B cell (primary cell): ENCODE measurements at regions not wholly inside any gene's neighbourhood (a gene's known extent, or its start where the extent isn't known, plus 50 kb on each side); places are given as distances from the start of the nearest gene placed in this dataset.

Experiments
- ATAC-seq: fragments of 200-7000 bp; cut with Tn5 transposase; one replicate; pipeline ENCODE4 v1.10.0; 2021; ENCODE audit warnings: low read depth, mild to moderate bottlenecking, moderate number of reproducible peaks, moderate library complexity
- CTCF ChIA-PET: fragments of 350-600 bp; sonication (Branson Sonifier 250); formaldehyde crosslinking; loops from one replicate; lab custom pipeline; 2021; ENCODE audit warnings: antibody characterized with exemption, inconsistent platforms; lab: Charles Lee
- POLR2A ChIA-PET: fragments of 350-600 bp; sonication (Branson Sonifier 250); formaldehyde crosslinking; loops from one replicate; lab custom pipeline; 2021; ENCODE audit warnings: antibody characterized with exemption; lab: Charles Lee
- DNase-seq: peaks from one replicate; pipeline ENCODE4 v3.0.0; 2013
- H2AFZ ChIP-seq: 2 replicates; pipeline ENCODE4 v1.6.1; 2012; ENCODE audit warnings: mild to moderate bottlenecking, low read depth, low read length; ENCODE audit not compliant: insufficient read depth, poor library complexity, severe bottlenecking
- H3K27ac ChIP-seq, 2 donors: 1 replicate in 1 of 2; 2 replicates in 1 of 2; pipeline ENCODE4 v1.5.1; 2012 to 2013; ENCODE audit warnings: low read length in 2 of 2, mild to moderate bottlenecking in 2 of 2, moderate library complexity in 1 of 2
- H3K27me3 ChIP-seq, 4 experiments: fragments of 200-600 bp in 1 of 4; sonication (generic) in 1 of 4; replicated peaks in 1 of 4; 1 replicate in 2 of 4; 2 replicates in 2 of 4; pipeline versions ENCODE4 v1.6.1 to v1.7.0; 2013 to 2016; ENCODE audit warnings: low read length in 3 of 4, mild to moderate bottlenecking in 2 of 4, mixed read lengths in 1 of 4, moderate library complexity in 1 of 4; ENCODE audit not compliant: insufficient read depth in 4 of 4, control insufficient read depth in 3 of 4; ENCODE audit errors: control extremely low read depth in 1 of 4
- H3K36me3 ChIP-seq, 2 experiments: replicated peaks in 1 of 2; 1 replicate in 1 of 2; 2 replicates in 1 of 2; pipeline versions ENCODE4 v1.6.1 to v1.7.1; 2013; ENCODE audit warnings: low read length in 1 of 2; ENCODE audit not compliant: insufficient read depth in 2 of 2, control insufficient read depth in 1 of 2; ENCODE audit errors: control extremely low read depth in 1 of 2, extremely low read depth in 1 of 2
- H3K4me1 ChIP-seq, 2 donors: fragments of 200-600 bp in 1 of 2; sonication (generic) in 1 of 2; 1 replicate in 1 of 2; 2 replicates in 1 of 2; pipeline versions ENCODE4 v1.5.1 to v1.6.1; 2013 to 2017; ENCODE audit warnings: low read length in 2 of 2; ENCODE audit not compliant: control insufficient read depth in 2 of 2, insufficient read depth in 2 of 2
- H3K4me2 ChIP-seq: replicated peaks from 2 replicates; pipeline ENCODE3; 2012; ENCODE audit warnings: mild to moderate bottlenecking, low read depth, low read length; ENCODE audit not compliant: poor library complexity, severe bottlenecking
- H3K4me3 ChIP-seq, 5 experiments: fragments of 200-600 bp in 1 of 5; sonication (generic) in 1 of 5; 1 replicate in 3 of 5; 2 replicates in 2 of 5; pipeline versions ENCODE4 v1.5.1 to v1.7.0; 2011 to 2016; ENCODE audit warnings: low read length in 4 of 5, mild to moderate bottlenecking in 4 of 5, low read depth in 2 of 5, control low read depth in 1 of 5, moderate library complexity in 1 of 5; ENCODE audit not compliant: insufficient read depth in 1 of 5; ENCODE audit errors: control extremely low read depth in 1 of 5, extremely low read depth in 1 of 5
- H3K79me2 ChIP-seq: fragments of 200-600 bp; sonication (generic); one replicate; pipeline ENCODE4 v1.6.0; 2016; ENCODE audit warnings: low read length; ENCODE audit not compliant: control insufficient read depth, insufficient read depth
- H3K9ac ChIP-seq: fragments of 200-600 bp; sonication (generic); 2 replicates; pipeline ENCODE4 v1.6.1; 2017; ENCODE audit warnings: mild to moderate bottlenecking, low read length, moderate library complexity
- H3K9me3 ChIP-seq, 3 donors: one replicate each; pipeline versions ENCODE4 v1.6.1 to v1.7.1; 2013; ENCODE audit warnings: low read length in 2 of 3; ENCODE audit not compliant: control insufficient read depth in 2 of 3, insufficient read depth in 1 of 3; ENCODE audit errors: control extremely low read depth in 1 of 3
- H4K20me1 ChIP-seq: 2 replicates; pipeline ENCODE4 v1.6.0; 2012; ENCODE audit warnings: mild to moderate bottlenecking, low read length; ENCODE audit not compliant: insufficient read depth, control insufficient read depth, poor library complexity, severe bottlenecking
- H3K27ac Mint-ChIP-seq: one replicate; pipeline ENCODE4 v1.8.0; 2021; ENCODE audit warnings: mixed read lengths
- H3K27me3 Mint-ChIP-seq: one replicate; pipeline ENCODE4 v1.8.0; 2021; ENCODE audit warnings: mixed read lengths
- H3K4me1 Mint-ChIP-seq: one replicate; pipeline ENCODE4 v1.8.0; 2021; ENCODE audit warnings: mixed read lengths
- H3K4me3 Mint-ChIP-seq: one replicate; pipeline ENCODE4 v1.8.0; 2021; ENCODE audit warnings: mixed read lengths
- H3K9me3 Mint-ChIP-seq: one replicate; pipeline ENCODE4 v1.8.0; 2022; ENCODE audit warnings: mixed read lengths; ENCODE audit not compliant: insufficient read depth
- EZH2 ChIP-seq: IDR thresholded peaks from 2 replicates; pipeline ENCODE4 v1.6.1; 2012; ENCODE audit warnings: borderline replicate concordance, low read depth, mild to moderate bottlenecking, moderate library complexity, low read length; ENCODE audit not compliant: insufficient read depth, poor library complexity, severe bottlenecking
- WGBS: methylation state at CpG from one replicate; pipeline ENCODE4 v1.1.5; 2013; ENCODE audit warnings: missing lambda C conversion rate; ENCODE audit not compliant: insufficient coverage; 5-methylcytosine and 5-hydroxymethylcytosine counted together
- intact Hi-C: fragments of 100-400 bp; cut with micrococcal nuclease; formaldehyde crosslinking; loops from one replicate; pipeline ENCODE4 v1.10.0; 2022
- TF ChIP-seq, protein P1 (sequence below): fragments of 200-600 bp; IDR thresholded peaks from one replicate; pipeline ENCODE4 v1.8.0; 2022; ENCODE audit warnings: antibody characterized with exemption, mild to moderate bottlenecking

DNA sequence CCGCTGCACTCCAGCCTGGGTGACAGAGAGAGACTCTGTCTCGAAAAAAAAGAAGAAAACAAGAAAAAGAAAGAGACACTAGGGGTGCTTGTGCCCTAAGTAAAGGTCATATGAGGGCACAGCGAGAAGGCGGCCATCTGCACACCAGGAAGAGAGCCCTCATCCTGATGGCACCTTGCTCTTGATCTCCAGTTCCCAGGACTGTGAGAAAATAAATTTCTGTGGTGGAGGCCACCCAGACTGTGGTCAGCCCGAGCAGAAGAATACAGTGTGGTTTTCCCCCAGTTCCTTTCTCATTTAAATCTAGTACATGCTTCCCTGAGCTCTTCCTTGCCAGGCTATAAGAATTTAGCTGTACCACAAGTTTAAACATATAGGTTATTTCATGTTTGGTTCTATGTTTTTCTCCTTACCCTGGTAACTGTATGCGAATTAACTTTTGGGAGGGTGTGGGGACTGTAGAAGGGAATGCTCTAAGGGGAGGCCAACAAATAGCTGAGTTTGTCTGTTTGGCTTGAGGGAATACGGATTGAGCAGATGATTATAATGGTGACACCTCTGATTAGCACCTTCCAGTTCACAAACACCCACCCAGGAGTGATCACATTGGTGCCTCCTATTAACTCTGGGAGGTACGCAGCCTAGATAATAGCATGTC, 119.6 kb upstream of the ERRFI1 start:
- H3K4me1 ChIP-seq, result no peaks in the 10 kb centered on the region
- ChIA-PET CTCF (no interaction called here), POLR2A (no interaction called here)
- peaks cover 24% of the 10 kb centered on the region for H3K27me3 Mint-ChIP-seq
- H3K9me3 Mint-ChIP-seq, result no peaks in the 10 kb centered on the region
- DNase-seq, result no peak
- H3K9me3 ChIP-seq, result no peaks in the 10 kb centered on the region
- no peak overlapping the region for H3K4me2 ChIP-seq
- TF ChIP-seq, protein P1, sequence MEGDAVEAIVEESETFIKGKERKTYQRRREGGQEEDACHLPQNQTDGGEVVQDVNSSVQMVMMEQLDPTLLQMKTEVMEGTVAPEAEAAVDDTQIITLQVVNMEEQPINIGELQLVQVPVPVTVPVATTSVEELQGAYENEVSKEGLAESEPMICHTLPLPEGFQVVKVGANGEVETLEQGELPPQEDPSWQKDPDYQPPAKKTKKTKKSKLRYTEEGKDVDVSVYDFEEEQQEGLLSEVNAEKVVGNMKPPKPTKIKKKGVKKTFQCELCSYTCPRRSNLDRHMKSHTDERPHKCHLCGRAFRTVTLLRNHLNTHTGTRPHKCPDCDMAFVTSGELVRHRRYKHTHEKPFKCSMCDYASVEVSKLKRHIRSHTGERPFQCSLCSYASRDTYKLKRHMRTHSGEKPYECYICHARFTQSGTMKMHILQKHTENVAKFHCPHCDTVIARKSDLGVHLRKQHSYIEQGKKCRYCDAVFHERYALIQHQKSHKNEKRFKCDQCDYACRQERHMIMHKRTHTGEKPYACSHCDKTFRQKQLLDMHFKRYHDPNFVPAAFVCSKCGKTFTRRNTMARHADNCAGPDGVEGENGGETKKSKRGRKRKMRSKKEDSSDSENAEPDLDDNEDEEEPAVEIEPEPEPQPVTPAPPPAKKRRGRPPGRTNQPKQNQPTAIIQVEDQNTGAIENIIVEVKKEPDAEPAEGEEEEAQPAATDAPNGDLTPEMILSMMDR, result no peak
- no peak for TF ChIP-seq EZH2
- H3K27ac ChIP-seq, result no peak overlapping the region
- H3K4me3 Mint-ChIP-seq, result no peak overlapping the region
- peaks cover 0 to 3% (median 0%) of the 10 kb centered on the region in 4 experiments for H3K27me3 ChIP-seq
- no peaks in the 10 kb centered on the region for H3K36me3 ChIP-seq
- intact Hi-C loops, result no loop called here
- WGBS, result 68% methylated on average over 6 of the region's 8 CpGs
- H3K4me3 ChIP-seq, result no peak overlapping the region
- no peak overlapping the region for H3K27ac Mint-ChIP-seq
- H4K20me1 ChIP-seq, result no peaks in the 10 kb centered on the region
- no peak overlapping the region for H2AFZ ChIP-seq
- no peaks in the 10 kb centered on the region for H3K79me2 ChIP-seq
- no peaks in the 10 kb centered on the region for H3K4me1 Mint-ChIP-seq
- no peak for ATAC-seq
- H3K9ac ChIP-seq, result no peak overlapping the region

GRCh38 chr1:8144323-8144722, 118.2 kb upstream of the ERRFI1 start:
- Histone ChIP-seq H2AFZ (no peak overlapping the region), H3K9me3 (peaks cover 0 to 5% (median 0%) of the 10 kb centered on the region in 3 donors), H3K4me2 (no peak overlapping the region), H3K4me3 (no peak overlapping the region), H3K27me3 (peaks cover 0 to 3% (median 0%) of the 10 kb centered on the region in 4 experiments), H3K79me2 (no peaks in the 10 kb centered on the region), H4K20me1 (no peaks in the 10 kb centered on the region), H3K27ac (no peak overlapping the region), H3K9ac (no peak overlapping the region), H3K36me3 (no peaks in the 10 kb centered on the region), H3K4me1 (no peaks in the 10 kb centered on the region)
- no peak for DNase-seq
- intact Hi-C loops, result no loop called here
- no peak for TF ChIP-seq EZH2
- TF ChIP-seq, protein P1, result no peak
- Mint-ChIP-seq H3K27me3 (peaks cover 22% of the 10 kb centered on the region), H3K4me3 (no peak overlapping the region), H3K9me3 (no peaks in the 10 kb centered on the region), H3K27ac (no peak overlapping the region), H3K4me1 (no peaks in the 10 kb centered on the region)
- CTCF ChIA-PET, result no interaction called here
- 91% methylated on average over 12 of the region's 13 CpGs for WGBS
- POLR2A ChIA-PET, result no interaction called here
- ATAC-seq, result no peak
